GM18858 (cell line): ENCODE measurements at regions not wholly inside any gene's neighbourhood (a gene's known extent, or its start where the extent isn't known, plus 50 kb on each side); places are given as distances from the start of the nearest gene placed in this dataset.

Experiments
- ATAC-seq: cut with Tn5 transposase; IDR thresholded peaks from one replicate; pipeline ENCODE4 v1.9.1; 2021; ENCODE audit not compliant: unreplicated experiment

DNA sequence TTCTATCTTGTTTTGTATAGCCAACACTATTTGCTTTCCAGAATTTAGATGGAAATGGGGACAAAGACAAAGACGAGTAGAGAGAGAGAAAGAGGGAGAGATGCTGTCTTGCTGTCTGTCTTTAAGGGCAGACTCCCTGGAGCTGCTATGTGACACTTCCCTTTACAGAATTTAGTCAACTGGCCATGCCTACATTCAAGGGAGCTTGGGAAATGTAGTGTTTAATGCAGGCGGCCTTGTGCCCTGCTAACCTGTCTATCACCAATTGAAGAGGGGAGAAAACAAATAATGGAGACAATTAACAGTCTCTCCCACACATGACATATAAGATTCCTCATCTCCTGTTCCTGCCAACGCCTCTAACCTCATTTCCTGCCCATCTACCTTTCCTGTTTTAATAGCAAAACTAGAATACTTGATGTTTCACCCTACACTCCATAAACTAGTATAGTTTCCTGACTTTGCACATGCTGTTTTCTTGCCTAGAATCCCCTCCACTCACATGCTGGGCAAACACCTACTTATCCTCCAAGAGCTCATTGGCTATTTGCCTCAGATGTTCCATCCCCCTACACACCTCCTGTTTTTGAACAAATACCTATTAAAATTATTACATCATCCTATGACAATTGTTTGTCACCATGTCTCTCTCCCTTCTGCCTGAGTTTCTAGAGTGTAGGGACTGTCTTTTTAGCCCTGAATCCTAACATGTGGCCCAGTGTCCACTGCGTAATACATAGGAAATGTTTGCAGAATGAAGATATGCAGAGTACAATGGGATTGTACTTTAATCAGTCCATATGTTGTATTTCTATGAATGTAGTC is 117.2 kb downstream of the SLC25A24 start:
- ATAC-seq, result no peak

DNA sequence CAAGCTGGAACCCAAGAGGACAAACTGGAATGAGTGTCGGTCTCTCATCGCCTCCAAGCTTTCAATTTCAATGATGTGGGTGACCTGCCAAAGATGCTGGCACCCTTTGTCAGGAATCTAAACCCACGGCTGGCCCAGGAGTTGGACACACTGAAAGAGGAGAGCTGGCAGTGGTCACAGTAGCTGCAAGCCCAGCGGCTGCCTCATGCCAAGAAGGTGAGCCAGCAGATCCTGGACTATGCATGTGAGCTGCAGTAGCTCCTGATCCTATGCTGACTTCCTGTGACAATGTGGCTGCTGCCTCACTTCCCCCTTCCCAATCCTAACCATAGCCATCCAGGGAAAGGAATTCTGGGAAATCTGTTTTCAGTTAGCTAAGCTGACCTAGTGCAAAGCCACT is 117.0 kb upstream of the VAV3 start:
- ATAC-seq, result no peak

DNA sequence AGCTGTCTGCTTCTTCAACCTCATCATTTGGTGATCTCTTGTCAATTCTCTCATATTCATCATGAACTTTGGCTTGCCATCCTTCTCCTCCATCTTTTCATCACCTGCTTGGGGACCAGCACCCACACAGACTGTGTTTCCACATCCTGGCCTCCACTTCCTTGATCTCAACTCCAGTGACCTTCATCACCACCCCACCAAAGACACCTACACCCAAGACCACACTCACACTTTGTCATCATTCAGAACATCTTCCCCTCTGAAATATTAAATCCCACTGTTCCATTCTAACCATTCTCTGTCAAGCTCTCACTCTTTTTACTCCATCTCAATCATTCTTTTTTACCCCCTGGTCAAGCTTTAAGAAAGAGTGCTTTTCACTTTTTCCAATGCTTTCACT is 115.5 kb upstream of the VAV3 start:
- ATAC-seq, result no peak

DNA sequence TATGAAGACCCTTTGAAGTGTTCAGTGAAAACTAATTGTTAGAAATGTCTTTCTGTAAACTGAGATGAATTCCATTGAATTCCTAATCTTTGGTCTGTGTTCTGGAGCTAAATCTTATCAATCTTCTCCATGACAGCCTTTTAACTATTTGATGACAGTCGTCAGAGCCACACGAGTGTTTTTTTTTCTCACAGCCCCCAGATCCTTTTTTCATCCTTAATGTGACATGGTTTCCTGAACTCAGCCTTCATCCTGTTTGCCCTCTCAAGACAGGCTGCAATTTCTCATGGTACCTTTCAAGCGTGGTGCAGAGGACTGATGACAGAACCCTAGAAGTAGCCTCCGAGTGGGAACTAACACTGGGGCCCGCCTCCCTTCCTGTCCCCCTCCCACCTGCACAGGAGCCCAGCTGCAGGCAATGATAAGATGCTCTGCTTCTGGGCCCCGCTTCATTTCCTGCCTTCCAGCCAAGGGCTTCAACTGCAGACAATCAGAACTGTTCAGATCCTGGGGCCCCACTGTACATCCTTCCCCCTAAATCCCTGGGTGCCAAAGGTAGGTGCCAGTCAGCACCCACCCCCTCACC is 114.6 kb upstream of the VAV3 start:
- ATAC-seq, result no peak

DNA sequence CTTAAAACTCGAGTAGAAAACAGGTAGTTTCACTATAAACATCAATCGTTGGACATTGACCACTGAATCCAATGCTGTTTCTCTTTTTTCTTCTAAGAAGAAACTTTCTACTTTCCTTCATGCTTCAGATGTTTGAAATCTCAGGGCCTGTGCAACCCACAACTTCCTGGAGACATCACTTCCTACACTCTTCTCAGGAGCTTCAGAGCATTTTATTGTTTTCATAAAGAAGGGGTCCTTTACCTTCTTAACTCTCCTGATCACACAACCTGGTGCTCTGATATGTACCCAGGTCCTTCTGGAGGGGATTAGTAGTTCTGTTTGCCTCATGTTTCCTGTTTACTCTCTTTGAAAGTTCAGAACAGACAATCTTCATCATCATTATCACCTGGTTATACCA is 113.0 kb upstream of the VAV3 start:
- no peak for ATAC-seq

DNA sequence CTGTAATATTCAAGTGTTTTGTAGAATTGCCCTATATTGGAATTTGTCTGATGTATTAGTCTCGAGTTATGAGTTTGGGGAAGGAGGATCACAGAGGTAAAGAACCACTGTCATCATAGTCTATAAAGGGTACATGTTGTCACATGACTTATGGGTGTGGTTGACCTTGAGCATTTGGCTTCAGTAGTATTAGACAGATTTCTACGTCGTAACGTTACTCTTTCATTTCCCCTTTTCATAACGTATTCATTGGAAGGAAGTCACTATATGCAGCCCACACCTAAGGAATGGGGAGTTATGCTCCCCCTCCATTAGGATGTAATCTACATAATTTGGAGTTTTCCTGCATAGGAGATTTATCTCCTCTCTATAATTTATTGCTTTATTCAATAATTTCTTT is 110.1 kb upstream of the VAV3 start:
- peak; percentile 56 for ATAC-seq

DNA sequence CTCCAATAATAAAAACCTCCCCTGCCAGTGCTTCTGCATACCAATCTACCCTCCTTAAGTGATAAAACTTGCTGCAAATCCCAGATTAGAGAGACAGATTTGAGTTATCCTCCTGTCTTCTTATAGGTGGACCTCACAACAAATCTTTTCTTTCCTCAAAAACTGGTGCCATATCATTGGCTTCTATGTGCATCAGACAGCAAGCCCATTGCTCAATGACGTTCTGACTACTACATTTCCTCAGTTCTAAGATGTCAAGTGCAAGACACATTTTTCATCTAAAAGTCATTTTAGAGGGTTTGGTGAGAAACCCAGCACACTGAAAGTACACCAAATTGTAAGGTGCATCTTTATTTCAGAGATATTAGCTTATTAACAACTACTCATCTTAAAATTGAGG is 107.8 kb upstream of the VAV3 start:
- no peak for ATAC-seq

DNA sequence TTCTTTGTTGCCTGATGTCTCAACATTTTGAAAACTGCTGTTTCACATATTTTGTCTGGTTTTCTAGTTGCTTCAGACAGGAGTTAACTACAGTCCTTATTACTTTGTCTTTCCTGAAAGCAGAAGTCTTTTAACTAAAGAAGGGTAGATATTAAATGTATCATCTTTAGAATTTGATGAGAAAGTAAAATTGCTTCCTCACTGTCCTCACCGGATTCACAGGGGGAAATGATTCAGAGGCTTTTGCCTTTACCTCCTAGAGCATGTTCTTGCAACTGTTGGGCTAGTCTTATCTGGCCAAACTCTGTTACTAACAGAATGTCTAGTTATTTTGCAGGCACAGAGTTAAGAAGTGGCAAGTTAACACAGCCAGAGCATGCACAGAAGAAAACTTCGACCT is 107.2 kb upstream of the VAV3 start:
- ATAC-seq, result no peak

DNA sequence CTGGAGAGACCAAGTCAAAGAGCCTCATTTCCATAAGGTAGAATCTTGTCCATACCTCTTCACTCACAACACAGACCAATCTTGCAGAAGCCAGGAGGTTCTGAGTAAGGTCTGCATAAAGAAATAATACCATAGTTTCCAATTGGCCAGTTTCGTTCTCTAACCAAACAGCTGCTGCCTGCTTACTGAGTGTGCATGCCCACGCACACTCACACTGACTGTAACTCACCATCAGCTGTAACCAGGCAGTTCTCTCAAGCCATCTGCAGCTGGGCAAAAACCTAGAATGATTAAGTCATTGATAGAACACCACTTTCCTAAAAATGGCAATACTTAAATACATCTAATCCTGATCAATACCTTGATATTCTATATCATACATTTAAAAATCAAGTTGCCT is 106.6 kb upstream of the VAV3 start:
- peak; percentile 49 for ATAC-seq

DNA sequence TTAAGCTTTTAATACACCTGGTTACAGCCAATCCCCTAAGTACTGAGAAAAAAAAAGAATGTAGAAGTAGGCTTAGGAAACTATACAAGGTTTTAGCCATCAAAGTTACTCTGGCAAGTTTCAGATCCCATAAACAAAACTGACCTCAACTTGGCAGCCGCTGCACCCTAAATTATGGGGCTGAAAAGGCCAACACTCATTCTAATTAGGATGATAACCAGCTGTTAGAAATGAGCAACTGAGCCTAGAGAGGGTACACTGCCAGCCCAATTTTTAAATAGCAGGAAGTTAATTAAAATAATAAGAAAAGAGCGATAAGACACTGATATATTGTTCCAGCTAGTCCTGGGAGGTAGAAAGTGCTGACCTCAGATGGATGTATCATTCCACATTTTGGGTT is 105.7 kb upstream of the VAV3 start:
- no peak for ATAC-seq

DNA sequence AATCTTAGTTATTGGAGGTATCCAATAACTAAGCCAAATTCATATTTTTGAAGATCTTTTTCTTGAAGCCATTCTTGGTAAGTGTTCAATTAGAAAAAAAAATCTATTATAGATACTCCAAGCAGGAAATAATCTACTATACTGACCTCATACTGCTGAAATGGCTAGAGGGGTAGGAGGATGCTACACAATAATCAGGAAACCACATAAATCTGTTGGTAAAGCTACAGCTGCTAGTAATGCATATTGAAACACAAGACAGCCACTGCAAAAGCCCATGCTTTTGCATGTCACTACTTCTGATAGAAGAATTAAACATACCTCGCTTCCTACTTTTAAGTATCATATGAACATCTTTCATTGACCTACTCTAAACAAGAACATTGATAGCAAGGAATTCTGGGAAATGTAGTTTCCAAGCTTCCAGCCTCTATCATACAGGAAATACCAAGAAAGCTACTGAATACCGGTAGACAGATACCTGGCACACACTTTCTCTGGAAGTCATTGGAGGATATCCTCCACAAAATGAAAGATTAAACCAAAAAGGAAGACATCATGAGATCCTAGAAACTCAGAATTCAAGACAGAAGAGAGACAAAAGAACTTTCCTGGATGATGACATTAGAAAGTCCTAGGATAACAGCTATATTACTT is 103.0 kb upstream of the VAV3 start:
- ATAC-seq, result no peak

DNA sequence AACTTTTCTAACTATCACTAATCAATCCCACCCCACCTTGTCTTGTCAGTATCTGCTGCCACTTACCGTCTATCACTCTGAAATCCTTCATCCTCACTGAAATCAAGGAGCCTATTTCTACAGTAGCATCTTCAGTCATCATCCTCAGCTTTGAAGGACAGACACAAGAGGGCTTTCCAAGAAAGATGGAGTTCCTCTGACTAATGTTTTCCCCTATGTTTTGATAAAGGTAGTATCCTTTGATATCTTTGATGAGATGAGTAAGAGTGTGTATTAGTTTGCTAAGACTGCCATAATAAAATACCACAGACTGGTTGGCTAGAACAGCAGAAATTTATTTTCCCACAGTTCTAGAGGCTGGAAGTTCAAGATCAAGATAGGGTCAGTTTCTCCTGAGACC is 101.8 kb upstream of the VAV3 start:
- ATAC-seq, result no peak

DNA sequence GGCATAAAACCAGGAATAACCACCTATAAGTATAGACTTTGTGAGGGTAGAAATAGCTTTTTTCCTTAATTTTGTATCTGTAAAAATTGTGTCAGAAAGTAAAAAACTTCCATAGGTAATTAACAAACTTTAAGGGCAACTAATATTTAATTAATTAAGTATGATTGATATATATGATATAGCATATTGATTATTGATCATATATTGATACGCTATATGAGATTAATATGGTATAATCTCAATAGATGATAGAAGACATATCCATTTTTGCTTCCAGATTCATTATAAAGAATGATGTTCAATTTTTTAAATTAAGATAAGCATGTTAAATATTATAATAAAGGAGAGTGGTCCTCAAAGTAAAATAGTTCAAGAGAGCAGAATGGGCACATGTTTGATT is 99.3 kb upstream of the VAV3 start:
- no peak for ATAC-seq

DNA sequence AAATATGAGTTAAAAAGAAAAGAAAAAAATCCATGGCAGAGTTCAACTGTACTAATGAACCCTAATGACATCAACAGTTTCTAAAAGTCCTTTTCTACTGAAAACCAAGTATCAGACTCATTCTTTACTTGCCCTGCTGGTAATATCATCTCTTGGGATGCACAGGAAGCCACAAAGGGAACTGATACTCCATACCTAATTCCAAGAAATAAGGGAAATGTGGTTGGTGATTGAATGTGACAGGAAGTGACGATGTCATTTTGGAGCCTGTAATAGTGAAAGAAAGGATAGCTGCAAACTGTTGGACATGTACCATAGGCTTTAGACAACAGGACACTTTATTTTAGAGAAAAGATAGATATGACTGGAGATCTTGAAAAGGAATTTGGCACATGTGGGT is 98.7 kb upstream of the VAV3 start:
- no peak for ATAC-seq

DNA sequence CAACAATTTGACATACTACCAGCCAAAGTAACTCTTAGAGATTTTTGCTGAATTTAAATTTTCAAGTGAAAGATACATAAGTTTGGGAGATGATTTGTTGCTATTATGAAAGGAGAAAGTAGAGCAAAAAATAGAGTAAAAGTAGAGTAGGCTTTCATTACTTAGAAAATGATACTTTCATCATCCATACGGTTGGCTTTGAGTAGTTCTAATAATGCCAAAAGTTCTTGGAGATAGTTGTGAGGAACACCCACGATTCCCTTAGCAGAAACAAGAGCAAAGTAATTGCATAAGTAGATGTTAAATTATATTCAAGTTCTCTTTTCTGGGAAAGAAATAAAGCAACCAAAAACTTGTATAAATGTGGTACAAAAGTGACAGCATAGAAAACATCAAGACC is 95.0 kb upstream of the VAV3 start:
- no peak for ATAC-seq

DNA sequence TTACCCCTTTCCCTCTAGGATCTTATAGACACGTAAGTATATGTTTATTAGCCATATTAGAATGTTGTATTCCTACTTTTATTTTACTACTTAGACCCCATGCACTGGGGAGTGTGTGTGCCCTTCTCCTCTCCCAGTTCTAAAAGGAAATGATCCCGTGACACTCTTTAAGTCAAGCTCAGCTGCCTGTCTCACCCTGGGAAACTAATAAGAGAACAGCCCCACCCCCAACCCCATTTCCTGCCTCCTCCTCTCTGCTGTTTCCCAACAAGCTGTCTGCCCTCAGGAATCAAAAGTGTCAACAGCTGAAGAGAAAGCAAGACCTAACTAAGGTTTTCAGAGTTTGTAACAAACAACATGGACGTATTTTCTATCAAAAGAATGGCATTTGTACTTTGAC is 92.6 kb upstream of the VAV3 start:
- ATAC-seq, result no peak

DNA sequence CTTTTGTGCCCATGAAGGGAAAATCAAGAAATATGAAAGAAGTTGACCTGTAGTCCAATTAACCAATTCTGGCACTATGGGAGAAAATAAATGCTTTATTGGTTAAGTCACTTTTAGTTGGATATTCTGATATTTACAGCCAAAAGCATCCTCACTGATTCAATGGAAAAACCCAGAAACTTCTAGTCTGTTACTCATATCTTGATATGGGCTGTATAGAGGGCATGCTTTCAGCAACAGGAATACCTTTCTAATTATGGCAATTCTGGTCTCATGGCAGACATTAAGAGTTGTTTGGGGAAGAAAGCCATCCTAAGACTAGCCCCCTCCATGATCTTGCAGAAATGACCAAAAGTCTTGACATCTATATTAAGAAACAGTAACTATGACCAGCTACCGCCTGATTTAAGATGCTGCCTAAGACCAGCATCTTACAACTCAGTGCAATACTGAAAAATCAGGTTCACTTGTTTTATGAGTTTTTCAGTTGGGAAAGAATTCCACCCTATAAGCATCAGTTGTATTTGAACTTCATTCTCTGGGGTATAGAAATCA is 91.5 kb upstream of the VAV3 start:
- no peak for ATAC-seq

DNA sequence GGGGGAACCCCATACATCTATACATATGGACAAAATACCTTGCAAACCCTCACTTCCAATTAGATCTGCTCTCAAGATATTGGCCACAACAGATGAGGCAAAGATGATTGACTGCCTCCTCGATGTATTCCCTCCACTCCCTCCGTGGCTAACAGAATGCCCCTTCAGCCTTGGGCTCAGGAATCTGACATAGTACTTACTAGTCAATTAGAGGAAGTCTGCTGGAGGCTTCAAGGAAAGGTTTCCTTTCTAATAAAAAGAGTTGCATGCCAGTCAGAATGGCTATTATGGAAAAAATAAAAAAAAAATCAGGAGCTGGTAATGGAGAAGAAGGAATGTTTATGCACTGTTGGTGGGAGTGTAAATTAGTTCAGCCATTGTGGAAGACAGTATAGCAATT is 90.4 kb upstream of the VAV3 start:
- no peak for ATAC-seq

DNA sequence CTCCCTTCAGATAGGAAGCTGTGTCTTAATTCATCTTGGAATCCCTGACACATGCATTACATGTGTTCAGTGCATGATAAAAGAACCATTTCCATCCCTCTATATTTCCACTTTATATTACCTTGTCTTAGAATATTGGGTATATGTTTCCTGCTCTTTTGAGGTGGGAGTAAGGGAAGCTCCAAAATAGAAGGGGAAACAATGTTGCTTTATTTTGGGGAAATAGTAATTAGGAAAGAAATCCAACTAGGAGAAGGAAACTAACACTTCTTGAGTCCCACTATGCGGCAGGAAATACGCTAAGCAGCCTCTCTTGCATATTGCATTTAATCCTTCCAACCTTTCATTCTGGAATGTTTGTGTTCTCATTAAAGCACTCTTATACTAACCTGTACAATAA is 89.4 kb upstream of the VAV3 start:
- ATAC-seq, result no peak

DNA sequence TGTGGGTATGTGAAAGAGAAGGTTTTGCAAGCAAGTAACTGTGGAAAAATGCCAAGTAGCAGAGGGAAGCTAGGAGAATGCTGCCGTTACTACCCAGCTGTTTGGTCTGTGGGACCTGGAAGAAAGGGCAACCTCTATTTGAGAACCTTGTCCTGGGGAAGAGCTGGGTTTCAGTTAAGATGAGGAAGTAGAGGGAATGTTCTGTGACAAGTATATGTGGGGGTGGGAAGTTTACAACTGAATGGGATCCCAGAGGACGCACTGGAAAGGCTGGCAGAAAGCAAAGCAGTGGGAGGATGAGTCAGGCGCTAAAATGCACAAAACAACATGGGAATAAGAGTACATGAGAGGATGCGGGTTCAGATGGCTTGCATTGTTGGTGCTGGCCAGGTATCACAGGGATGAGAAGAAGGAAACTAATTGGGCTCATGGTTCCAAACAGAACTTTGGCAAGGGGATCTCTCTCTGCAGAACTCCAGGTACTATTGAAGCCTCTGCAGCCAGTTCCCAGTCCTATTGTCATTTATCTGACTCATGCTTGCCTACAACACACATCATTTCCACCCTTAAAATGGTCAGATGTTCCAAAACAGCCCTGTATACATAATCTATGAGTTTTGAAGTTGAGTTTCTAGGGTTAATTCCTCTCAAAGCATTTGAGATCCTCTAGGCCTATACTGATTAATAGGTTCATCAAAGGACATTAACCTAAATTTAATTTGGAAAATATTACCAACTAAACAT is 88.5 kb upstream of the VAV3 start:
- no peak for ATAC-seq

DNA sequence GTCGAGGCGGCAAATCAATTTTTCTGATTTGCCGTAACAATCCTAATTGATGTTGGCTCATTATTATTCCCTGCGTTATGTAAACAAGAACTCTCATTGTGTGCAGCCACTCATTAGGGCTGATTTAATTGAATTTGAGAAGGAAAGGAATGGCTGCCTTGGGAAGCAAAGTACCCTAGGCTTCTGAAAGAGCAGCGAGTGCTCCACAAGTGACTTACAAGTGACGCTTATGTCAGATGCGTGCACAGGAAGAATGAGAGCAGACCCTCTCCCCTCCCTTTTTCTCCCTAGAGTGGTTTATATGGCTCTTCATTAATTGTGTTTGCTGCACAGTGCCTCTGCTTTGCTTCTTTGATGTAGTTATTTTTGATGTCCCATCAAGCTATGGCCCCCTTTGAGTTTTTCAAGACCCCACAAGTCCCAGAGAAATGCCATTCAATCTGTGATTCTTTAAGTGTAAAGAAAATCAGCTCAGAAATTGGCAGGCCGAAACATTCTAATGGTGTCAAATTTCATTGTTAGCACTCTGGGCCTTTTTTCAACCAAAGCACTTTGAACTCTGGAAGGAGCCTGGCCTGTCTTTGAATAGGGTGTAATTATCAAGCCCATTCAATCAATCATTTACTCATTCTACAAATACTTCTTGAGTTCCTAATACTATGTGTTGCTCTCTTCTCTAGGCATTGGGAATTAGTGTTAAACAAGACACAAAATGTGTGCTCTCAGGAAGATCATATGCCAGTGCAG is 86.8 kb upstream of the VAV3 start:
- no peak for ATAC-seq
